BJ (cell line): ENCODE measurements at regions not wholly inside any gene's neighbourhood (a gene's known extent, or its start where the extent isn't known, plus 50 kb on each side); places are given as distances from the start of the nearest gene placed in this dataset.

Experiments used
- CTCF ChIA-PET: fragments of 350-600 bp; formaldehyde crosslinking; extraction: SDS; loops from one replicate; lab custom pipeline; 2021; ENCODE audit warnings: antibody characterized with exemption, inconsistent platforms; lab: Yijun Ruan, JAX
- POLR2A ChIA-PET: fragments of 300-600 bp; sonication (Branson Sonifier 250); formaldehyde crosslinking; extraction: SDS; loops from one replicate; lab custom pipeline; 2021; ENCODE audit warnings: antibody characterized with exemption; lab: Charles Lee
- DNase-seq: peaks from one replicate; pipeline ENCODE4 v3.0.0-alpha.2; 2011; ENCODE audit warnings: low read depth
- H3K27me3 ChIP-seq: 2 replicates; pipeline ENCODE4 v1.6.0; 2011; ENCODE audit warnings: low read length; ENCODE audit not compliant: control insufficient read depth, insufficient read depth
- H3K36me3 ChIP-seq: 2 replicates; pipeline ENCODE4 v1.5.1; 2011; ENCODE audit warnings: low read length; ENCODE audit not compliant: control insufficient read depth, insufficient read depth
- H3K4me3 ChIP-seq: 2 replicates; pipeline ENCODE4 v1.5.1; 2011; ENCODE audit warnings: low read depth, mild to moderate bottlenecking, control low read depth, low read length
- TF ChIP-seq, protein P1 (sequence below): IDR thresholded peaks from 2 replicates; pipeline ENCODE4 v1.5.1; 2011; ENCODE audit warnings: low read depth, mild to moderate bottlenecking, control low read depth, inconsistent platforms, low read length, moderate library complexity; ENCODE audit not compliant: insufficient read depth

DNA sequence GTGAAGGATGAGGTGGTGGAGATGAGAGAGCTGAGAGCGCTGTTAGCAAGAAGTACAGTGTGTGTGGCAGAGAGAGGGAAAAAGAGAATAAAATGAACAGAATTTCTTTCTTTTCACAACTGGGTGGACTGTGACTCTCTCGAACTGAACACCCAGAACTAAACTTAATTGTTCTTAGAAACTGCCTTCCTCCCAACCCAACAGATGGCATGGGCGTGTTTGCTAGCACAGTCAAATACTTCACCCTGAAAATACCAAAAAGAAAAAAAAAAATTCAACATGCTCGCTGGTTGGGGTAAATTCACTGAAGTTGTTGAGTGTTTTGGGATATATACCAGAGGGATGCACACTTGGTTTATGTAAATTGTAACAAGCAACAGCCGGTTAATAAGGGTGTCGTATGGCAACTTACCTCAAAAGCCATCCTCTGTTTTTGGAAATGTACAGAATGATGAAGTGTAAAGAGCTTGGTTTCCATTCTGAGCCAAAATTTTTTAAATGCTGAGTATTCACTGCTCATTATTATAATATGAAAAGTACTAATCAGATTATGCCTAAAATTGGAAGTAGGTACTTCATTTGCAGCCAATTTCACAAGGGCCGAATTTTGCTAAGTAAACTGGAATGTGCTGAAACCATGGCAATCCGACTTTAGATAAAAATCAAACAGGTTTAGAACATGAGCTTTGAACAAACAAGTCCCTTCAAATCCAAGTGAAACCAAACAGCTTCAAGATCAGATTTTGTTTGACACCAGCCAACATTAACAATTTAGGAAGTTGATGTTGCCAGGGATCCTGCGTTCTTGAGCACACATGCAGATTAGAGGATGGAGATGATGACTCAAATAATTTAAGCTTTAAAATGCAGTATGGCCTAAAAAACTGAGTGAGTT is 115.8 kb downstream of the ZIC5 start:
- Histone ChIP-seq H3K4me3 (no peak overlapping the region), H3K27me3 (no peaks in the 10 kb centered on the region; the same call in 1 of the 2 replicates), H3K36me3 (no peaks in the 10 kb centered on the region)
- ChIA-PET POLR2A (no interaction called here), CTCF (interaction anchor here (1.1 to 1.3 kb wide), 2 partner anchors 8 to 1022 kb away, joined by 3 to 4 read pairs; no protein-coding TSS in a partner anchor)
- DNase-seq = no peak
- TF ChIP-seq, protein P1, sequence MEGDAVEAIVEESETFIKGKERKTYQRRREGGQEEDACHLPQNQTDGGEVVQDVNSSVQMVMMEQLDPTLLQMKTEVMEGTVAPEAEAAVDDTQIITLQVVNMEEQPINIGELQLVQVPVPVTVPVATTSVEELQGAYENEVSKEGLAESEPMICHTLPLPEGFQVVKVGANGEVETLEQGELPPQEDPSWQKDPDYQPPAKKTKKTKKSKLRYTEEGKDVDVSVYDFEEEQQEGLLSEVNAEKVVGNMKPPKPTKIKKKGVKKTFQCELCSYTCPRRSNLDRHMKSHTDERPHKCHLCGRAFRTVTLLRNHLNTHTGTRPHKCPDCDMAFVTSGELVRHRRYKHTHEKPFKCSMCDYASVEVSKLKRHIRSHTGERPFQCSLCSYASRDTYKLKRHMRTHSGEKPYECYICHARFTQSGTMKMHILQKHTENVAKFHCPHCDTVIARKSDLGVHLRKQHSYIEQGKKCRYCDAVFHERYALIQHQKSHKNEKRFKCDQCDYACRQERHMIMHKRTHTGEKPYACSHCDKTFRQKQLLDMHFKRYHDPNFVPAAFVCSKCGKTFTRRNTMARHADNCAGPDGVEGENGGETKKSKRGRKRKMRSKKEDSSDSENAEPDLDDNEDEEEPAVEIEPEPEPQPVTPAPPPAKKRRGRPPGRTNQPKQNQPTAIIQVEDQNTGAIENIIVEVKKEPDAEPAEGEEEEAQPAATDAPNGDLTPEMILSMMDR = no peak

DNA sequence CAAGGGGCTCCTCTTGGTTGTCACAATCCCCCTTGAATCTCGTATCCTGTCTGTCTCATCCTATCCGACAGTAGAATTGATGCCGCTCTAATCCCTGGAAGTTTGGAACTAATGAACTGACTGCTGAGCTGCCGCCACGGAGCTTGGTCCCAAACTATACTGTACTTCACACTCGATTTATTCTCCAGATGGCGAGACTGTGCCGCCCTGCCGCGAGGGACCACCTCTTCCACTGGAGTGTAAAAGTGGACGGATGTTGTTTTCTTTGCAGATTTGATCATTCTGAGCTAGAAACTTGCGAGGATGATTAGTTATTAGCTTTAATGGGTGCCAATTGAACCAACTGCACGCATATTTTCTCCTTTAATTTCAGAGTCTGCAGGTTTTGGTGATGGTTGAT is 117.2 kb downstream of the ZIC5 start:
- ChIA-PET CTCF (no interaction called here), POLR2A (no interaction called here)
- no peaks in the 10 kb centered on the region for H3K36me3 ChIP-seq
- H3K27me3 ChIP-seq = no peaks in the 10 kb centered on the region; the same call in 1 of the 2 replicates
- DNase-seq = no peak
- TF ChIP-seq, protein P1 = no peak
- H3K4me3 ChIP-seq = no peak overlapping the region

GRCh38 chr13:99847318-99847750 is 124.2 kb downstream of the ZIC5 start:
- Histone ChIP-seq H3K27me3 (0 out of 2 replicates have a peak, but pooled peaks cover 3% of the 10 kb centered on the region), H3K4me3 (no peak overlapping the region), H3K36me3 (no peaks in the 10 kb centered on the region)
- ChIA-PET CTCF (interaction anchor here (1.5 kb wide), 1 partner anchor 9 kb away, joined by 4 read pairs; no protein-coding TSS in a partner anchor), POLR2A (no interaction called here)
- no peak for DNase-seq
- TF ChIP-seq, protein P1 = no peak

- POLR2A ChIA-PET = no interaction called here
- no peak for DNase-seq
- H3K27me3 ChIP-seq = 0 out of 2 replicates have a peak, but pooled peaks cover 3% of the 10 kb centered on the region
- TF ChIP-seq, protein P1 = no peak
- CTCF ChIA-PET = interaction anchor here (0.6 to 0.8 kb wide), 2 partner anchors 12 to 18 kb away, joined by 3 read pairs; no protein-coding TSS in a partner anchor
- H3K36me3 ChIP-seq = no peaks in the 10 kb centered on the region
- H3K4me3 ChIP-seq = no peak overlapping the region
Measured at GRCh38 chr13:99845161-99845874, 126.2 kb downstream of the ZIC5 start.

DNA sequence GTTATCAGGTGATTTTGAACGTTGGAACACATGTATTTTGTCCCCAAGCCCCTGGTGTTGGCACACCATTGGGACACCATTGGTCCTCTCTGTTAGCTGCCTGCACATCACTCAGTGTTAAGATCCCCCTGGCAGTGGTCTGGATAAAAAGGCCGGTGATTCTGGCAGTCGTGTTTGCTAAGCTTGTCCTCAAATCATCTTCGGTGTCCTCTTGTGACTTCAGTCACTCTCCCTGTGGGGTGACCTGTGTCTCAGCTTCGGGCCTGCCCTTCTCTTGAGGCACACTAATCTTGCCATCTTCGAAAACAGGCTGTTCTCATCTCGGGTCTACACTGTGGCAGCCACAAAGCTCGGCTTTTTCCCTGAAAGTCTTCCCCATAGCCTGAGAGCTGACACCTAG is 127.1 kb downstream of the ZIC5 start:
- DNase-seq = no peak
- H3K4me3 ChIP-seq = no peak overlapping the region
- CTCF ChIA-PET = interaction anchor here (0.6 to 0.9 kb wide), 2 partner anchors 13 to 19 kb away, joined by 3 read pairs; no protein-coding TSS in a partner anchor
- POLR2A ChIA-PET = no interaction called here
- H3K36me3 ChIP-seq = no peaks in the 10 kb centered on the region
- H3K27me3 ChIP-seq = 0 out of 2 replicates have a peak, but pooled peaks cover 3% of the 10 kb centered on the region
- TF ChIP-seq, protein P1 = no peak
